Loucy (cell line): ENCODE measurements at regions not wholly inside any gene's neighbourhood (a gene's known extent, or its start where the extent isn't known, plus 50 kb on each side); places are given as distances from the start of the nearest gene placed in this dataset.

Experiments
- CTCF ChIP-seq: fragments of 200-600 bp; sonication (generic); conservative IDR thresholded peaks from 2 replicates; pipeline ENCODE4 v1.5.1; 2014; ENCODE audit warnings: mild to moderate bottlenecking, antibody characterized with exemption, low read length
- EZH2phosphoT487 ChIP-seq: fragments of 200-600 bp; IDR thresholded peaks from 2 replicates; pipeline ENCODE4 v1.6.1; 2018; ENCODE audit warnings: antibody characterized with exemption, mild to moderate bottlenecking, moderate library complexity, borderline replicate concordance

GRCh38 chr12:18148961-18149360, 59.0 kb upstream of the RERGL start:
- TF ChIP-seq CTCF, result no peak
- no peak for TF ChIP-seq EZH2phosphoT487
